ENCODE measurements at regions not wholly inside any gene's neighbourhood (a gene's known extent, or its start where the extent isn't known, plus 50 kb on each side); places are given as distances from the start of the nearest gene placed in this dataset.

DNA sequence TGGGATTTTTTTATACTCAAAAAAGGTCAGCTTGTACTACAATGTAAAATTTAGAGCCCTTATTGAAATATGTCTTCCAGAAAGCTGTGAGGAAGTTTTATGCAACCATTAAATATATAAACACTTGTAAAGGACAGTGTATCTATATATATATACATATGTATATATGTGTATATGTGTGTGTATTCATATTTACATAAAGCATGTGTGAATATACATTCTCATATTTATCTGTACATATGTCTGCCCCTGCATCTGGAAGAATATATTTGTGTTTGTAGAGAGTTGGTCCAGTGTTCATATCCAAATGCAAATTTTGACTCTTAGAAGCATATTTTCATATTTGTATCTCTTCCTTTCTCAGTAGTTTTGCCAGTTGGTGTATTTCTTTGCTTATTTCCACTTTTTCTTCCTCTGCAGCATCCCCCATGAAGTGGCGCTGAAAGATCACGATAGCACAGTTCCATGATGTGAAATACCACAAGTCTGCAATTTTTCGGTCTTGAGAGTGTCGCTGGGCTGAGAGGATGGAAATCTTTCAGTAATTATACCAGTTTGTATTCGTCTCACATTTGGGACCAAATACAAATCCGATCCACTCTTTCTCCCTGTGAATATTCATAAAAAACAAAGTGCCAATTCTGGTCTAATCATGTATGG is 311.7 kb upstream of the DPH6 start:
- TF ChIP-seq ZNF571 (tag by site-specific recombination; IDR thresholded peaks at IDR 0.05) (no peak), GLI2 (tag by site-specific recombination; IDR thresholded peaks at IDR 0.05; ENCODE audit: borderline replicate concordance, low read depth) (no peak), CTCF (tag by site-specific recombination; IDR thresholded peaks at IDR 0.05) (no peak), ZNF24 (tag by site-specific recombination; IDR thresholded peaks at IDR 0.05) (no peak), ZNF302 (tag by site-specific recombination; IDR thresholded peaks at IDR 0.05; ENCODE audit: low read depth) (no peak), ZNF639 (tag by site-specific recombination; IDR thresholded peaks at IDR 0.05) (no peak), ZNF23 (tag by site-specific recombination; IDR thresholded peaks at IDR 0.05; ENCODE audit: borderline replicate concordance) (no peak), ZNF274 (IDR thresholded peaks at IDR 0.05; ENCODE audit: low read length) (no peak), ZNF274 (tag by site-specific recombination; IDR thresholded peaks at IDR 0.05; ENCODE audit: borderline replicate concordance) (no peak), ZNF292 (tag by site-specific recombination; IDR thresholded peaks at IDR 0.05; ENCODE audit: borderline replicate concordance, low read depth) (no peak), ZNF214 (tag by site-specific recombination; IDR thresholded peaks at IDR 0.05; ENCODE audit: borderline replicate concordance) (no peak)

Data from HEK293 (cell line).